Duodenal mucosa (tissue), 2 donors: ENCODE measurements at regions not wholly inside any gene's neighbourhood (a gene's known extent, or its start where the extent isn't known, plus 50 kb on each side); places are given as distances from the start of the nearest gene placed in this dataset.

Experiments used
- H3K27ac ChIP-seq: one replicate; pipeline ENCODE4 v1.7.0; 2013; ENCODE audit warnings: low read depth, low read length
- H3K27me3 ChIP-seq, 2 donors: one replicate each; pipeline ENCODE4 v1.7.0; 2013; ENCODE audit warnings: low read length in 2 of 2, control low read depth in 1 of 2; ENCODE audit not compliant: insufficient read depth in 2 of 2, control insufficient read depth in 1 of 2
- H3K36me3 ChIP-seq, 2 donors: one replicate each; pipeline ENCODE4 v1.7.0; 2013; ENCODE audit warnings: low read length in 2 of 2, control low read depth in 1 of 2; ENCODE audit not compliant: insufficient read depth in 2 of 2, control insufficient read depth in 1 of 2
- H3K4me1 ChIP-seq, 2 donors: one replicate each; pipeline ENCODE4 v1.7.0; 2013; ENCODE audit warnings: low read length in 2 of 2, control low read depth in 1 of 2; ENCODE audit not compliant: insufficient read depth in 2 of 2, control insufficient read depth in 1 of 2
- H3K4me3 ChIP-seq, 2 donors: one replicate each; pipeline ENCODE4 v1.7.0; 2013; ENCODE audit warnings: low read length in 2 of 2, low read depth in 1 of 2
- H3K9ac ChIP-seq, 2 donors: one replicate each; pipeline ENCODE4 v1.7.0; 2013; ENCODE audit warnings: low read length in 2 of 2, low read depth in 1 of 2
- H3K9me3 ChIP-seq, 2 donors: one replicate each; pipeline ENCODE4 v1.7.0; 2013; ENCODE audit warnings: low read length in 2 of 2, control low read depth in 1 of 2; ENCODE audit not compliant: control insufficient read depth in 1 of 2

GRCh38 chr20:11080010-11080409 lies 406.2 kb upstream of the JAG1 start:
- no peak overlapping the region for H3K4me3 ChIP-seq
- H3K9ac ChIP-seq: no peak overlapping the region
- no peaks in the 10 kb centered on the region for H3K27me3 ChIP-seq
- no peaks in the 10 kb centered on the region for H3K36me3 ChIP-seq
- H3K27ac ChIP-seq: no peak overlapping the region
- H3K4me1 ChIP-seq: no peaks in the 10 kb centered on the region
- no peaks in the 10 kb centered on the region for H3K9me3 ChIP-seq

- H3K4me3 ChIP-seq: no peak overlapping the region
- no peaks in the 10 kb centered on the region for H3K36me3 ChIP-seq
- no peak overlapping the region for H3K9ac ChIP-seq
- no peaks in the 10 kb centered on the region for H3K9me3 ChIP-seq
- H3K27ac ChIP-seq: no peak overlapping the region
- H3K4me1 ChIP-seq: no peaks in the 10 kb centered on the region
- H3K27me3 ChIP-seq: no peaks in the 10 kb centered on the region
These were observed 407.1 kb upstream of the JAG1 start for GRCh38 chr20:11080781-11081377.

GRCh38 chr20:11083841-11084240 lies 410.0 kb upstream of the JAG1 start:
- Histone ChIP-seq H3K27ac (no peak overlapping the region), H3K36me3 (no peaks in the 10 kb centered on the region), H3K9me3 (no peaks in the 10 kb centered on the region), H3K9ac (no peak overlapping the region), H3K4me3 (no peak overlapping the region), H3K4me1 (no peaks in the 10 kb centered on the region), H3K27me3 (no peaks in the 10 kb centered on the region)

GRCh38 chr20:11084508-11084907 lies 410.7 kb upstream of the JAG1 start:
- no peak overlapping the region for H3K4me3 ChIP-seq
- no peak overlapping the region for H3K9ac ChIP-seq
- no peaks in the 10 kb centered on the region for H3K36me3 ChIP-seq
- H3K9me3 ChIP-seq: no peaks in the 10 kb centered on the region
- H3K27ac ChIP-seq: no peak overlapping the region
- no peaks in the 10 kb centered on the region for H3K27me3 ChIP-seq
- H3K4me1 ChIP-seq: no peaks in the 10 kb centered on the region

- Histone ChIP-seq H3K27me3 (no peaks in the 10 kb centered on the region), H3K36me3 (no peaks in the 10 kb centered on the region), H3K9me3 (no peaks in the 10 kb centered on the region), H3K4me1 (no peaks in the 10 kb centered on the region), H3K27ac (no peak overlapping the region), H3K4me3 (no peak overlapping the region), H3K9ac (no peak overlapping the region)
These were observed 413.2 kb upstream of the JAG1 start for GRCh38 chr20:11086970-11087369.

GRCh38 chr20:11090751-11091150 lies 417.0 kb upstream of the JAG1 start:
- H3K4me3 ChIP-seq: no peak overlapping the region
- H3K36me3 ChIP-seq: no peaks in the 10 kb centered on the region
- H3K4me1 ChIP-seq: no peaks in the 10 kb centered on the region
- H3K27me3 ChIP-seq: no peaks in the 10 kb centered on the region
- no peak overlapping the region for H3K27ac ChIP-seq
- H3K9ac ChIP-seq: no peak overlapping the region
- no peaks in the 10 kb centered on the region for H3K9me3 ChIP-seq

DNA sequence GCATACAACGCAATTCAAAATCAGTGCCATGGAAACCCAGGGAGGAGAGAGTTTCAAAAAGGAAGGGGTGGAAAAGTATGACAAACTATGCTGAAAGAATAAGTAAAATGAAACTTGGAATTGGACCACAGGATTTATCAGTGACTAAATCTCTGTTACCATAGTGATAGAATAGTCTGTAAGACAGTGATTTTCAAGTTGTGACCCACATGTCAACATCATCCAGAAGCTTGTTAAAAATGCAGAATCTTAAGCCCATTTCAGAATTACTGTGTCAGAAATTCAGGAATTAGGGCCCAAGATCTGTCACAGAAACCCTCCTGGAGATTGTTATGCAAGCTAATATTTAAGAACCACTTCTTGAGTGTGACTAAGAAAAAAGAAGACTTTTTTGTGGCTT lies 417.7 kb upstream of the JAG1 start:
- Histone ChIP-seq H3K4me3 (no peak overlapping the region), H3K4me1 (no peaks in the 10 kb centered on the region), H3K9ac (no peak overlapping the region), H3K27ac (no peak overlapping the region), H3K27me3 (no peaks in the 10 kb centered on the region), H3K9me3 (no peaks in the 10 kb centered on the region), H3K36me3 (no peaks in the 10 kb centered on the region)

DNA sequence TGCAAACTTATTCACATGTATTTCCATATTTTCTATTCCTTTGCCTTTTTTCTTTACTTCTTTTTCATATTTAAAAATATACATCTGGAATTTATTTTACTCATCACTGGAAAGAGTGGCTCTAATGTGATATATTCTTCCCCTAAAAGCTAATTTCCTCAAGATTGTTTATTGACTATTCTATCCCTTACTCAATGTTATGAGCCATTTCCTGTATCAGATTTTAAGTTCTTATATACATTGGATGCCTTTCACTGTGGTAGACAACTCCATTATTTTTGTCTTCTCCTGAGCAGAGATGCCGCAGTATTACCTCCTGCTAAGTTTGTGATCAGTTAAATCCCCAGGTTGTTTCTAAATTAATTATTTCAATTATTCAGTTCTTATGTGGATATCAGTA lies 418.4 kb upstream of the JAG1 start:
- Histone ChIP-seq H3K36me3 (no peaks in the 10 kb centered on the region), H3K9ac (no peak overlapping the region), H3K4me1 (no peaks in the 10 kb centered on the region), H3K4me3 (no peak overlapping the region), H3K27ac (no peak overlapping the region), H3K27me3 (no peaks in the 10 kb centered on the region), H3K9me3 (no peaks in the 10 kb centered on the region)

DNA sequence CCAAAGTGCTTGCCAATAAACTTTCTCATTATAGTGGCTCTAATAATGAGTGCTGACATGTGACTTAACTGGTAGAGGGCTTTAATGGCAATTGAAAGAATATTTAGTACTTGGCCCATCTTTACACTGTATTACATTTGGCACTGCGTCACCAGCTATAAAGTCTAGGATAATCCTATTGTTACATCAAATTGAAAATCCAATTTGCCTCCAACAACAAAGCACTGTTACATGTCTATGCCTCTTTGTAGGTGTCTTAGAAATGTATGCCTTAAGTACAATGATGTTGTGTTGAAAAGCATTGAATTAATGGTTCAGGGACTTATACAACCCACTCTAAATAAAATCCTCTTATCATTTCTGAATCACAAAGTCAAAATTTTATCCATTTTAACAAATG lies 420.4 kb upstream of the JAG1 start:
- H3K9me3 ChIP-seq: no peaks in the 10 kb centered on the region
- no peak overlapping the region for H3K4me3 ChIP-seq
- no peaks in the 10 kb centered on the region for H3K27me3 ChIP-seq
- H3K27ac ChIP-seq: no peak overlapping the region
- H3K9ac ChIP-seq: no peak overlapping the region
- no peaks in the 10 kb centered on the region for H3K4me1 ChIP-seq
- H3K36me3 ChIP-seq: no peaks in the 10 kb centered on the region

DNA sequence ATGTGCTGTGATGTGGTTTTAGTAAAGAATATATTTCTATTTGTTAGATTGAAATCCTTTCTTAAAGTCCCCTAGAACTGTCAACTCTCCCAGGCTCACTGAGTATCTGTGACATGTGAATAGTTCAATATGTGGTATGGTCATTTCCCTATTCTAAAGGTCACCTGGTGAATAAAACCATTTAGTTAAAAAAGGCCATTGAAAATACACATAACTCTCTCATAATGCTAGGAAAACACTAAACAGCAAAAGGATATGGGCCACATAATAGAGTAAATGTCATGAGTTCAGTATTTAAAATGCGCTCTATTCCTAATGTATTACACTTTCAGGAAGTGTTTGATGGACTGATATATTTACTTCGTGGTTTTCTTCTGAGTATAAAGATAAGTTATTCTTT lies 420.9 kb upstream of the JAG1 start:
- Histone ChIP-seq H3K27me3 (no peaks in the 10 kb centered on the region), H3K9me3 (no peaks in the 10 kb centered on the region), H3K36me3 (no peaks in the 10 kb centered on the region), H3K9ac (no peak overlapping the region), H3K4me1 (no peaks in the 10 kb centered on the region), H3K27ac (no peak overlapping the region), H3K4me3 (no peak overlapping the region)

- Histone ChIP-seq H3K4me1 (no peaks in the 10 kb centered on the region), H3K4me3 (no peak overlapping the region), H3K36me3 (no peaks in the 10 kb centered on the region), H3K9me3 (no peaks in the 10 kb centered on the region), H3K27ac (no peak overlapping the region), H3K9ac (no peak overlapping the region), H3K27me3 (no peaks in the 10 kb centered on the region)
These were observed 425.1 kb upstream of the JAG1 start for GRCh38 chr20:11098888-11099287.
